Astrocyte (in vitro differentiated cells and primary cell): ENCODE measurements at regions not wholly inside any gene's neighbourhood (a gene's known extent, or its start where the extent isn't known, plus 50 kb on each side); places are given as distances from the start of the nearest gene placed in this dataset.

Source experiments
- CTCF ChIP-seq: IDR thresholded peaks from 2 replicates; pipeline ENCODE4 v1.5.1; 2011; ENCODE audit warnings: low read depth, mild to moderate bottlenecking, inconsistent platforms, low read length, moderate library complexity; ENCODE audit not compliant: insufficient read depth
- EZH2 ChIP-seq: IDR thresholded peaks from 2 replicates; pipeline ENCODE4 v1.6.1; 2012; ENCODE audit warnings: mild to moderate bottlenecking, low read length, inconsistent platforms; ENCODE audit not compliant: insufficient read depth

- TF ChIP-seq EZH2 (no peak), CTCF (no peak)
These were observed 391.5 kb upstream of the MIR17HG start for GRCh38 chr13:90956031-90956430.
